ENCODE measurements at regions not wholly inside any gene's neighbourhood (a gene's known extent, or its start where the extent isn't known, plus 50 kb on each side); places are given as distances from the start of the nearest gene placed in this dataset.
"Not testable (repeated sequence)": the region's sequence is repeated elsewhere in the genome, so short reads cannot be mapped to it uniquely, and the experiment has no call there.

GRCh38 chr9:63450836-63451235 lies 1834.2 kb downstream of the FOXD4L5 start:
- DNase-seq (ENCODE audit: low read depth, low spot score); in situ Hi-C loops (cut with HindIII; ENCODE audit: low sequenced_read_pairs): not testable (repeated sequence)
- H3K4me3 ChIP-seq (ENCODE audit: low read depth, low read length): peak overlapping the region; percentile 17

- in situ Hi-C loops (cut with HindIII; ENCODE audit: low sequenced_read_pairs); DNase-seq (ENCODE audit: low read depth, low spot score); H3K4me3 ChIP-seq (ENCODE audit: low read depth, low read length): not testable (repeated sequence)
Measured at GRCh38 chr9:63425123-63425522, 1859.9 kb downstream of the FOXD4L5 start.

- DNase-seq (ENCODE audit: low read depth, low spot score); in situ Hi-C loops (cut with HindIII; ENCODE audit: low sequenced_read_pairs); H3K4me3 ChIP-seq (ENCODE audit: low read depth, low read length): not testable (repeated sequence)
Measured at GRCh38 chr9:63390897-63391296, 1894.1 kb downstream of the FOXD4L5 start.

- in situ Hi-C loops (cut with HindIII; ENCODE audit: low sequenced_read_pairs); DNase-seq (ENCODE audit: low read depth, low spot score); H3K4me3 ChIP-seq (ENCODE audit: low read depth, low read length): not testable (repeated sequence)
Measured at GRCh38 chr9:63385479-63385878, 1899.5 kb downstream of the FOXD4L5 start.

DNA sequence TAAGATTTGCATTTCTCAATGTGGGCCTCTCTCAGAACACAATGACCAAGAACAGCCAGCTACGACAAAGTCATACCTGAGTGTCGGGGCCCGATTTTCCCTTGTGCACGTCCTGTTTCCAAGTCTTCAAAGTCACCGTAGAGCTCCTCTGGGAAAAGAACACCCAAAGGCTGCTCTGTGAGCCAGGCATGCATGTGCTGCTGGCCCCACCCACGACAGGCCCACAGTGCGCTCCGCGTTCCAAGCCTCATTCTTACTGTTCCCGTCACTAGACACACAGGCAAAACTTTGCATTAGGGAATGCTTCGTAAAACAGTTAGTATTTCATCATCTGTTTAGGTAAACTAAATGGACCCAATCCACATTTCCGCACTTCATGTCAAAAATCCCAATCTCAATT lies 1905.1 kb downstream of the FOXD4L5 start:
- in situ Hi-C loops (cut with HindIII; ENCODE audit: low sequenced_read_pairs); DNase-seq (ENCODE audit: low read depth, low spot score); H3K4me3 ChIP-seq (ENCODE audit: low read depth, low read length): not testable (repeated sequence)

- H3K4me3 ChIP-seq (ENCODE audit: low read depth, low read length); in situ Hi-C loops (cut with HindIII; ENCODE audit: low sequenced_read_pairs): not testable (repeated sequence)
- peak; percentile 22 for DNase-seq (ENCODE audit: low read depth, low spot score)
Measured at GRCh38 chr9:63354219-63354618, 1930.8 kb downstream of the FOXD4L5 start.

GRCh38 chr9:63347347-63347746 lies 1937.7 kb downstream of the FOXD4L5 start:
- H3K4me3 ChIP-seq (ENCODE audit: low read depth, low read length); DNase-seq (ENCODE audit: low read depth, low spot score); in situ Hi-C loops (cut with HindIII; ENCODE audit: low sequenced_read_pairs): not testable (repeated sequence)

DNA sequence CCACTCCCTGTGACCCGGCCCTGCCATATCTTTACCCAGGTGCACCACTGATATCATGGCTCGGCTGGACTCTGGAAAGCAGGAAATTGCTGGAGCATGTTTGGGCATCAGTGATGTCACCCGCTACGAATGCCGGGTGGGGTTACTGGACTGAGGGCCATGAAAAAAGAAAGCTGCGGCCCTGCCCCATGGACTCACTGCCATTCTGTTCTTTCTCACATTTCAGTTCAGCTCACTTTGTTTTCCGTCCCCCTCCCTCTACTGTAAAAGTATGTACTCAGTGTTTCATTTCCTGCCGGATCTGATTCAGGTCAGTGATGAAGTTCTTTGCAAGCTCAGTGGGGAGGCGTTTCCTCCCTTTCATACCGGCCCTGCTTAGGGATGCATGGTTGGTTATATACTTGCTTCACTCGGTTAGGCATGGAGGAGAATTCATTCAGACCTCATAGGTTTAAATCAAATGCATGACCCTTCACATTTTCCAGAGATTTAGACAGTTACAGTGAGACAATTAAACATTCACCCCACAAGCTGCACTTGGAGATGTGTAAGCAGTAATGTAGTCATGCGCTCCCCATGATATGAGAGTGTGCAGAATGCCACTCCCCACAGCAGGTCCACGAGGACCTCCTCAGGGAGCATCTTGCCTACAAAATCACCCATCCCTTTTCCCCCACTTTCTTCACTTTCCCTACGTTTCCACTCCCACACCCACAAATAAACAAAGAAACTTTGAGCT lies 1938.5 kb downstream of the FOXD4L5 start:
- peak; percentile 98 for DNase-seq (ENCODE audit: low read depth, low spot score)
- H3K4me3 ChIP-seq (ENCODE audit: low read depth, low read length); in situ Hi-C loops (cut with HindIII; ENCODE audit: low sequenced_read_pairs): not testable (repeated sequence)

- in situ Hi-C loops (cut with HindIII; ENCODE audit: low sequenced_read_pairs); H3K4me3 ChIP-seq (ENCODE audit: low read depth, low read length); DNase-seq (ENCODE audit: low read depth, low spot score): not testable (repeated sequence)
Measured at GRCh38 chr9:63344408-63344807, 1940.6 kb downstream of the FOXD4L5 start.

DNA sequence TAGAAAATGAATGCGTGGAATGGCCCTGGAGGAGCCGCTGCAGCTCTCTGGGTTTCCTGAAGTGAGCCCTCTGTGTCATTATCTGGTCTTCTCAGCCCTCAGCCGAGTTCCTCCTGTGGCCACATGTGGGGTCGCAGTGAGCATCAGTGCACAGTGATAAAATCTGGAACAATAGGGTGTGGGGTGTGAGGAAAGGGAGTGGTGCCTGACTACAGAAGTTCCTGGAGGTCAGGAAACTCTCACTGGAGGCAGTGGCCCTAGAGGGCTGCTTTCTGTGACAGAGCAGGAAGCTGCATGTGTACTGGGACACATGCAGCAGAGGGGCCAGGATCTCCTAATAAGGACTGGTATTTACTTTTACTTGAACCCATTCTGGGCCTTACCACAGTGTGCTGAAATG lies 1942.5 kb downstream of the FOXD4L5 start:
- H3K4me3 ChIP-seq (ENCODE audit: low read depth, low read length); in situ Hi-C loops (cut with HindIII; ENCODE audit: low sequenced_read_pairs): not testable (repeated sequence)
- DNase-seq (ENCODE audit: low read depth, low spot score): peak; percentile 52

DNA sequence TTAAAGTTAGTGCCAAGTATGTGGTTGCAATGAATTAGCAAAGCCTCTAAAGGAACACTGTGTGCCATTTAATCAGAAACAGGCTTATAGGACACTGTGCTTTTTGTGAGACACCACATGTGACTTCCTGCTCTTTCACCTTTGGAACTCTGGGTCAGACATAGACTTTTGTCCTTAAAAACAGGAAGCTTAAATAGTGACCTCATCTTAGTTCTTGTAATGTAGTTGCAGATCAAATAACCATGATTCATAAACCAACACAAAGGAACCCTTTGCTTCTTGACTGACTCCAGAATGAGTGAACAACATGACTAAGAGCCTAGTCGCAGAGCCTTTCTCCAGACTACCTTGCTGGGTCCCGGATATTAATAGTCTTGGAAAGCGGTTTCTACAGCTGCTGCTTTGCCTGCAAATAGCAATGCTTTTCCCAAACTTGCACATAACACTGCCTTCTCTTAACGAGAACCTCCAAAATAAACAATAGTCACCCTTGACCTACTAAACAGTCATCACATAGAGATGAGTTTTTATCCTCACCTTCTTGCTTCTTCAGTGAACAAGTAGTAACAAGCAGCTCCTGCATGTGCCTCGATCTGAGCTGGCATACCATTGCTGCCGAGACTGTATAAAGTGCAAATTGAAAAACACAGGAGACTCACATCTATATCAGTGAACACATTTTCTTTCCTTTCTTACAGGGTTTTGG lies 1947.0 kb downstream of the FOXD4L5 start:
- H3K4me3 ChIP-seq (ENCODE audit: low read depth, low read length); in situ Hi-C loops (cut with HindIII; ENCODE audit: low sequenced_read_pairs): not testable (repeated sequence)
- DNase-seq (ENCODE audit: low read depth, low spot score): peak; percentile 95

DNA sequence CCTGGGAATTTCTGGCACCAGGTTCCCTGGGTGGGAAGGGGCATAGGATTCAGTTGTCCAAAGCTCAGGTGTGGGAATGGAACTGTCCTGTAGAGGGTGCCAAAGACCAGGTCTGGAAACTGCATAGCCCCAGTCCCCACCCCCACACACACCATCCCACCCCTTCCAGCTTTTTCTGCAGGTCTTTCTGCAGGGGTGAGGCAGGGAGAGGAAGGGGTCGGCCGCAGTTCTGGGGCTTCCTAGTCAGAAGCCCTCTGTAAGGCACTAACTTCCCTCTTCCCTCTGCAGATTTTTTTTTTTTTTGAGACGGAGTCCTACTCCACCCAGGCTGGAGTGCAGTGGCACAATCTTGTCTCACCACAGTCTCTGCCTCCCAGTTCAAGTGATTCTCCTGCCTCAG lies 1949.7 kb downstream of the FOXD4L5 start:
- H3K4me3 ChIP-seq (ENCODE audit: low read depth, low read length); DNase-seq (ENCODE audit: low read depth, low spot score); in situ Hi-C loops (cut with HindIII; ENCODE audit: low sequenced_read_pairs): not testable (repeated sequence)

- H3K4me3 ChIP-seq (ENCODE audit: low read depth, low read length); DNase-seq (ENCODE audit: low read depth, low spot score); in situ Hi-C loops (cut with HindIII; ENCODE audit: low sequenced_read_pairs): not testable (repeated sequence)
Measured at GRCh38 chr9:63334187-63334586, 1950.8 kb downstream of the FOXD4L5 start.

- DNase-seq (ENCODE audit: low read depth, low spot score); H3K4me3 ChIP-seq (ENCODE audit: low read depth, low read length); in situ Hi-C loops (cut with HindIII; ENCODE audit: low sequenced_read_pairs): not testable (repeated sequence)
Measured at GRCh38 chr9:63333083-63333482, 1951.9 kb downstream of the FOXD4L5 start.

GRCh38 chr9:63328313-63328712 lies 1956.7 kb downstream of the FOXD4L5 start:
- DNase-seq (ENCODE audit: low read depth, low spot score); in situ Hi-C loops (cut with HindIII; ENCODE audit: low sequenced_read_pairs); H3K4me3 ChIP-seq (ENCODE audit: low read depth, low read length): not testable (repeated sequence)

GRCh38 chr9:63327211-63327610 lies 1957.8 kb downstream of the FOXD4L5 start:
- H3K4me3 ChIP-seq (ENCODE audit: low read depth, low read length); in situ Hi-C loops (cut with HindIII; ENCODE audit: low sequenced_read_pairs); DNase-seq (ENCODE audit: low read depth, low spot score): not testable (repeated sequence)

- in situ Hi-C loops (cut with HindIII; ENCODE audit: low sequenced_read_pairs); H3K4me3 ChIP-seq (ENCODE audit: low read depth, low read length); DNase-seq (ENCODE audit: low read depth, low spot score): not testable (repeated sequence)
Measured at GRCh38 chr9:63326665-63327064, 1958.3 kb downstream of the FOXD4L5 start.

GRCh38 chr9:63325696-63326095 lies 1959.3 kb downstream of the FOXD4L5 start:
- in situ Hi-C loops (cut with HindIII; ENCODE audit: low sequenced_read_pairs); H3K4me3 ChIP-seq (ENCODE audit: low read depth, low read length); DNase-seq (ENCODE audit: low read depth, low spot score): not testable (repeated sequence)

Data from astrocyte of the spinal cord (primary cell).